ENCODE measurements at regions not wholly inside any gene's neighbourhood (a gene's known extent, or its start where the extent isn't known, plus 50 kb on each side); places are given as distances from the start of the nearest gene placed in this dataset.

DNA sequence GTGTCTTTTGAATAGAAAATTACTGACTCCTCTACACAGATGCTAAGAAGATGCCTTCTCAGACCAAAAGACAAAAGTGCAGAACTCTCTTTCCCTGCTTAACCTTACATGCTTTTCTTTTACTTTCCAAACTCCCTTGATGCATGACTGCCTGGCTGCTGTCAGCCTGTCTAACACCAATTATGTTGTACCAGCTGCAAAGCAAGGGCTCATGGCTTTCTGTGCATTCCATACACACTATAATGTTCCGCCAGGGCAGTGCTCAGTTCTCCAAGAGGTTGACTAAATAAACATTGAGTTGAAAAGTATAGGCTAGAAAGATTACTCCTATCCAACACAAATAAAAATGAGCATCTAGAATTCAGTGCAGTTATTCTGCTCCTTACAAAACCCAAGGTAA is 330.4 kb upstream of the NBEA start:
- TF ChIP-seq POLR2A (IDR thresholded peaks at IDR 0.05; ENCODE audit: low read length) (no peak), GATA1 (IDR thresholded peaks at IDR 0.05; ENCODE audit: low read depth, low read length) (no peak)

Measured in erythroblast (primary cell).